Keratinocyte (primary cell): ENCODE measurements at regions not wholly inside any gene's neighbourhood (a gene's known extent, or its start where the extent isn't known, plus 50 kb on each side); places are given as distances from the start of the nearest gene placed in this dataset.

Experiments used
- DNase-seq: peaks from one replicate; pipeline ENCODE4 v3.0.0-alpha.2; 2011; ENCODE audit warnings: low read depth, missing footprints, low spot score
- FAIRE-seq: peaks from 2 replicates; lab custom pipeline; 2011; peaks lifted over from hg19 to GRCh38; lab: Jason Lieb, UNC
- H2AFZ ChIP-seq: 2 replicates; pipeline ENCODE4 v1.6.0; 2012; ENCODE audit warnings: low read length, control low read depth, inconsistent platforms; ENCODE audit not compliant: control insufficient read depth
- H3K27ac ChIP-seq: 2 replicates; pipeline ENCODE4 v1.5.1; 2011; ENCODE audit warnings: low read length; ENCODE audit not compliant: control insufficient read depth, insufficient read depth
- H3K27me3 ChIP-seq: 3 replicates; pipeline ENCODE4 v1.6.0; 2011; ENCODE audit warnings: low read length; ENCODE audit not compliant: control insufficient read depth, insufficient read depth; ENCODE audit errors: extremely low read depth
- H3K36me3 ChIP-seq, 2 experiments: 2 replicates in 1 of 2; 3 replicates in 1 of 2; pipeline ENCODE4 v1.5.1; 2011; ENCODE audit warnings: low read length in 2 of 2, mild to moderate bottlenecking in 1 of 2; ENCODE audit not compliant: control insufficient read depth in 2 of 2, insufficient read depth in 2 of 2; ENCODE audit errors: extremely low read depth in 1 of 2
- H3K4me1 ChIP-seq: 3 replicates; pipeline ENCODE4 v1.5.1; 2011; ENCODE audit warnings: low read length; ENCODE audit not compliant: control insufficient read depth, insufficient read depth; ENCODE audit errors: extremely low read depth
- H3K4me2 ChIP-seq: 3 replicates; pipeline ENCODE4 v1.6.0; 2011; ENCODE audit warnings: low read depth, low read length; ENCODE audit not compliant: control insufficient read depth, insufficient read depth; ENCODE audit errors: extremely low read depth
- H3K4me3 ChIP-seq, 3 experiments: fragments of 200-600 bp in 1 of 3; sonication (generic) in 1 of 3; 2 replicates in 2 of 3; 3 replicates in 1 of 3; pipeline ENCODE4 v1.5.1; 2011 to 2016; ENCODE audit warnings: low read length in 3 of 3, mild to moderate bottlenecking in 3 of 3, control low read depth in 2 of 3, inconsistent platforms in 1 of 3, low read depth in 1 of 3, mixed read lengths in 1 of 3, mixed run types in 1 of 3, moderate library complexity in 1 of 3; ENCODE audit not compliant: control insufficient read depth in 2 of 3, insufficient read depth in 2 of 3; ENCODE audit errors: extremely low read depth in 1 of 3
- H3K79me2 ChIP-seq: 2 replicates; pipeline ENCODE4 v1.6.0; 2012; ENCODE audit warnings: low read length; ENCODE audit not compliant: control insufficient read depth, insufficient read depth
- H3K9ac ChIP-seq: 3 replicates; pipeline ENCODE4 v1.6.0; 2011; ENCODE audit warnings: low read length; ENCODE audit not compliant: control insufficient read depth, insufficient read depth; ENCODE audit errors: extremely low read depth
- H3K9me1 ChIP-seq: 3 replicates; pipeline ENCODE4 v1.6.0; 2011; ENCODE audit warnings: low read length; ENCODE audit not compliant: control insufficient read depth, insufficient read depth; ENCODE audit errors: extremely low read depth
- H3K9me3 ChIP-seq: 2 replicates; pipeline ENCODE4 v1.5.1; 2012; ENCODE audit warnings: low read depth, low read length; ENCODE audit not compliant: control insufficient read depth
- H4K20me1 ChIP-seq: 3 replicates; pipeline ENCODE4 v1.6.0; 2011; ENCODE audit warnings: low read length; ENCODE audit not compliant: control insufficient read depth, insufficient read depth; ENCODE audit errors: extremely low read depth
- EZH2 ChIP-seq: IDR thresholded peaks from one replicate; pipeline ENCODE4 v1.6.1; 2012; ENCODE audit warnings: inconsistent platforms, mild to moderate bottlenecking, low read length, moderate library complexity
- dilution Hi-C: fragments of 300-500 bp; cut with MboI; formaldehyde crosslinking; loops from one replicate; pipeline ENCODE4 v1.7.0; 2020; ENCODE audit warnings: low sequenced_read_pairs; ENCODE audit not compliant: extremely low pct_ligation_motif_present
- TF ChIP-seq, protein P1 (sequence below), 3 experiments: IDR thresholded peaks in 1 of 3; conservative IDR thresholded peaks in 1 of 3; optimal IDR thresholded peaks in 1 of 3; 2 replicates in 2 of 3; 3 replicates in 1 of 3; pipeline versions ENCODE3 to v1.5.1; 2011; ENCODE audit warnings: low read length in 3 of 3, mild to moderate bottlenecking in 3 of 3, moderate library complexity in 2 of 3, control low read depth in 1 of 3, inconsistent platforms in 1 of 3; ENCODE audit not compliant: insufficient read depth in 2 of 3; ENCODE audit errors: extremely low read depth in 1 of 3

DNA sequence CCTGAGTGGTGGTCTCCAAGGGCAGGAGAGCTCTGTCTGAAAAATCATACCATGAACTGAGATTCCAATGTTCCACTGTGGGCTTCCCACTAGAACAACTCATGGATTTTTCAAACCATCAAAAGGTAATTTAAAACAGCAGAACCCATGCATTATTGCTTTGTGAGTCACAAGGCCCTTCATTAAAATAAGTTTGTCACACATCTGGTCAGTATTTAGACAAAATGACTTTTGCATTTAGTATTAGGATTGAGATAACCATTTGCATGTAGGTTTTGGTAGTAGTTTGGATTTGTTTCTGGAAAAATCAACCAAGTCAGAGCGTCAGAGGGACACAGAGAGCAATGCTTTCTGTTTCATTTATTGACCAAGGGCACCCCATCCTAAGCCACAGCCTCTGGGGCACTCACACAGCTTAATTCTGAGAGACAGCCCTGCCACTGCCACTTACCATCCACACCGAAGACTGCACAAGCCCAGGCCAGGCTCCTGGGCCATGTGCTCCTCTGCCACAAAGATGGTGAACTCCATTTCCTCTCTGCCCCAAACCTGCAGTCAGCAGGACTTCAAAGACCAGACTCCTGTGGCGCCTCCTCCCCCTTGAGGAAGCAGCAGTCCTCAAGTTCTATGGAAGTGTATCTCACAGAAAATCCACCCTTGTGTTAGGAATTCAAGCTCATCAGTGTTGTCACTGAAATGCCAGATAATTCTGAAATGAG, 132.6 kb upstream of the DUSP10 start:
- Histone ChIP-seq H3K9me1 (no peaks in the 10 kb centered on the region), H3K27me3 (no peaks in the 10 kb centered on the region), H3K9me3 (no peaks in the 10 kb centered on the region), H3K4me3 (no peak overlapping the region), H4K20me1 (no peaks in the 10 kb centered on the region), H3K79me2 (no peaks in the 10 kb centered on the region), H3K36me3 (no peaks in the 10 kb centered on the region), H2AFZ (peak overlapping the region; percentile 26), H3K4me1 (peaks cover 3% of the 10 kb centered on the region), H3K27ac (no peak overlapping the region), H3K9ac (no peak overlapping the region), H3K4me2 (no peak overlapping the region)
- FAIRE-seq: no peak
- dilution Hi-C loops: no loop called here
- no peak for DNase-seq
- no peak for TF ChIP-seq EZH2

DNA sequence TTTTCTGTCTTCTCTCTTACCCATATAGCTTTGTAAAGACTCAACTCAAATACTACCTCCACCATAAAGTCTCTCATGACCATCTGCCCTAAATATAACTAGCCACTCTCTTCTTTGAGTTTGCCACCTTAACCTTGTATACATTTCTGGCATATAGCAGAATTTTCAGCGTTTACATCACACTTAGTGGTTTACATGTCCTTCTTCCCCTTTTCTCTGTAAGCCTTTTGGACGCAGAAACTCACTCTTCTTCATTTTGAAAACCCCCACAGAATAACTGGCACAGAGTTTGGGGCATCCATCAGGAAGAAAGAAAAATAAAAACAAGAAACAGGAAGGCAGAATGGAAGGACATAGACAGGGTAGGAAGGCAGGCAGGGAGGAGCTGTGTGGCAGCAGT, 131.8 kb upstream of the DUSP10 start:
- Histone ChIP-seq H3K27me3 (no peaks in the 10 kb centered on the region), H4K20me1 (no peaks in the 10 kb centered on the region), H3K4me1 (peaks cover 11% of the 10 kb centered on the region), H3K4me2 (no peak overlapping the region), H3K9me3 (no peaks in the 10 kb centered on the region), H3K27ac (no peak overlapping the region), H3K36me3 (no peaks in the 10 kb centered on the region), H3K4me3 (no peak overlapping the region), H2AFZ (no peak overlapping the region), H3K79me2 (no peaks in the 10 kb centered on the region), H3K9me1 (no peaks in the 10 kb centered on the region), H3K9ac (no peak overlapping the region)
- DNase-seq (no peak), FAIRE-seq (no peak)
- no peak for TF ChIP-seq EZH2
- TF ChIP-seq, protein P1, sequence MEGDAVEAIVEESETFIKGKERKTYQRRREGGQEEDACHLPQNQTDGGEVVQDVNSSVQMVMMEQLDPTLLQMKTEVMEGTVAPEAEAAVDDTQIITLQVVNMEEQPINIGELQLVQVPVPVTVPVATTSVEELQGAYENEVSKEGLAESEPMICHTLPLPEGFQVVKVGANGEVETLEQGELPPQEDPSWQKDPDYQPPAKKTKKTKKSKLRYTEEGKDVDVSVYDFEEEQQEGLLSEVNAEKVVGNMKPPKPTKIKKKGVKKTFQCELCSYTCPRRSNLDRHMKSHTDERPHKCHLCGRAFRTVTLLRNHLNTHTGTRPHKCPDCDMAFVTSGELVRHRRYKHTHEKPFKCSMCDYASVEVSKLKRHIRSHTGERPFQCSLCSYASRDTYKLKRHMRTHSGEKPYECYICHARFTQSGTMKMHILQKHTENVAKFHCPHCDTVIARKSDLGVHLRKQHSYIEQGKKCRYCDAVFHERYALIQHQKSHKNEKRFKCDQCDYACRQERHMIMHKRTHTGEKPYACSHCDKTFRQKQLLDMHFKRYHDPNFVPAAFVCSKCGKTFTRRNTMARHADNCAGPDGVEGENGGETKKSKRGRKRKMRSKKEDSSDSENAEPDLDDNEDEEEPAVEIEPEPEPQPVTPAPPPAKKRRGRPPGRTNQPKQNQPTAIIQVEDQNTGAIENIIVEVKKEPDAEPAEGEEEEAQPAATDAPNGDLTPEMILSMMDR (optimal IDR thresholded peaks at IDR 0.05 in 1 of 3, IDR thresholded peaks at IDR 0.05 in 1 of 3, conservative IDR thresholded peaks at IDR 0.05 in 1 of 3; ENCODE audit: extremely low read depth in 1 of 3, insufficient read depth in 2 of 3, low read length in 3 of 3): no peak
- dilution Hi-C loops: no loop called here

DNA sequence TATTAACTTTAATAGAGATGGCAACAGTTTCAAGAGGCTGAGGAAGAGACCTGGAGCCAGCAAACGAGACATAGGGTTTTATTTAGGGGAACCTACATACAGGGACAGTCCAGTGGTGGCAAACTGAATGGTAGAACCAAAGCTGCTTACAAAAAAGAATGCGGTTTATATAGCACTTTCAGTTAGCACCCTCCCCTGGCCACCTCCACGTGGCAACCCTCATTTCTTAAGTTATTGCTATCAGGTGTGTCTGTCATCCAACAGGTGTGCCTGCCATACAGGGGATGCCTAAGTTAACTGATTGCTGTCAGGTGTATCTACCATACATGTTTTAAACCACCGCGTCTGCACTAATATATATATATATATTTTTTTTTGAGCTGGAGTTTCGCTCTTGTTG, 129.2 kb upstream of the DUSP10 start:
- no peaks in the 10 kb centered on the region for H3K9me3 ChIP-seq
- no peaks in the 10 kb centered on the region for H3K36me3 ChIP-seq
- dilution Hi-C loops: no loop called here
- no peak overlapping the region for H2AFZ ChIP-seq
- H3K27ac ChIP-seq: no peak overlapping the region
- DNase-seq (no peak), FAIRE-seq (no peak)
- H3K4me2 ChIP-seq: no peak overlapping the region
- no peaks in the 10 kb centered on the region for H4K20me1 ChIP-seq
- H3K9ac ChIP-seq: no peak overlapping the region
- H3K79me2 ChIP-seq: no peaks in the 10 kb centered on the region
- H3K4me1 ChIP-seq: peaks cover 20% of the 10 kb centered on the region
- H3K27me3 ChIP-seq: no peaks in the 10 kb centered on the region
- TF ChIP-seq, protein P1 (optimal IDR thresholded peaks at IDR 0.05 in 1 of 3, IDR thresholded peaks at IDR 0.05 in 1 of 3, conservative IDR thresholded peaks at IDR 0.05 in 1 of 3; ENCODE audit: extremely low read depth in 1 of 3, insufficient read depth in 2 of 3, low read length in 3 of 3): no peak
- no peak for TF ChIP-seq EZH2
- no peaks in the 10 kb centered on the region for H3K9me1 ChIP-seq
- H3K4me3 ChIP-seq: no peak overlapping the region
